A673 (cell line): ENCODE measurements at regions not wholly inside any gene's neighbourhood (a gene's known extent, or its start where the extent isn't known, plus 50 kb on each side); places are given as distances from the start of the nearest gene placed in this dataset.

Source experiments
- BruUV-seq: library from RNA; stranded (reverse); fragments of 400-500 nt; replicated peaks from 2 replicates; lab custom pipeline; 2021; lab: Mats Ljungman, UMichigan
- CTCF ChIA-PET: fragments of 300-600 bp; sonication (Branson Sonifier 250); formaldehyde crosslinking; loops from one replicate; lab custom pipeline; 2022; ENCODE audit warnings: antibody characterized with exemption; lab: Charles Lee
- POLR2A ChIA-PET: fragments of 300-600 bp; sonication (Branson Sonifier 250); formaldehyde crosslinking; loops from one replicate; lab custom pipeline; 2022; ENCODE audit warnings: antibody characterized with exemption; ENCODE audit not compliant: low non-redundant PET; lab: Charles Lee
- DNase-seq: peaks from one replicate; pipeline ENCODE4 v3.0.0-alpha.2; 2015; ENCODE audit warnings: low spot score
- H3K27ac ChIP-seq: fragments of 200-600 bp; sonication (generic); 2 replicates; pipeline ENCODE4 v1.5.1; 2016; ENCODE audit warnings: mixed run types, low read depth, mild to moderate bottlenecking, mixed read lengths, antibody characterized with exemption, low read length; ENCODE audit not compliant: poor library complexity, severe bottlenecking
- H3K27me3 ChIP-seq: fragments of 200-600 bp; sonication (generic); replicated peaks from 2 replicates; pipeline ENCODE4 v1.6.1; 2017; ENCODE audit warnings: mixed run types, low read depth, mild to moderate bottlenecking, mixed read lengths, antibody characterized with exemption, low read length; ENCODE audit not compliant: insufficient read depth, poor library complexity
- H3K36me3 ChIP-seq: fragments of 200-600 bp; sonication (generic); 2 replicates; pipeline ENCODE4 v1.6.1; 2016; ENCODE audit warnings: mixed run types, mild to moderate bottlenecking, mixed read lengths, antibody characterized with exemption, low read length; ENCODE audit not compliant: insufficient read depth, poor library complexity, severe bottlenecking
- H3K4me1 ChIP-seq: fragments of 200-600 bp; sonication (generic); 2 replicates; pipeline ENCODE4 v1.6.1; 2017; ENCODE audit warnings: mixed run types, mild to moderate bottlenecking, mixed read lengths, antibody characterized with exemption, low read length; ENCODE audit not compliant: insufficient read depth, poor library complexity, severe bottlenecking
- H3K4me3 ChIP-seq: fragments of 200-600 bp; sonication (generic); 2 replicates; pipeline ENCODE4 v1.5.1; 2016; ENCODE audit warnings: low read depth, mixed run types, mild to moderate bottlenecking, mixed read lengths, low read length; ENCODE audit not compliant: poor library complexity, severe bottlenecking
- H3K9me3 ChIP-seq: fragments of 200-600 bp; sonication (generic); 2 replicates; pipeline ENCODE4 v1.6.1; 2016; ENCODE audit warnings: mixed run types, low read depth, mild to moderate bottlenecking, mixed read lengths, antibody characterized with exemption, low read length; ENCODE audit not compliant: poor library complexity, severe bottlenecking
- CTCF ChIP-seq: fragments of 300-800, 200-600 bp; sonication (generic); conservative IDR thresholded peaks from 2 replicates; pipeline ENCODE4 v1.5.1; 2017; ENCODE audit warnings: low read depth, mild to moderate bottlenecking, antibody characterized with exemption, low read length, moderate library complexity, mixed read lengths
- EZH2 ChIP-seq: fragments of 200-600 bp; sonication (generic); IDR thresholded peaks from 2 replicates; pipeline ENCODE4 v1.6.1; 2017; ENCODE audit warnings: borderline replicate concordance, low read depth, mild to moderate bottlenecking, mixed read lengths, antibody characterized with exemption, low read length; ENCODE audit not compliant: poor library complexity, severe bottlenecking
- intact Hi-C: fragments of 100-400 bp; cut with micrococcal nuclease; formaldehyde crosslinking; loops from one replicate; pipeline ENCODE4 v1.10.0; 2022; ENCODE audit not compliant: unreplicated experiment

DNA sequence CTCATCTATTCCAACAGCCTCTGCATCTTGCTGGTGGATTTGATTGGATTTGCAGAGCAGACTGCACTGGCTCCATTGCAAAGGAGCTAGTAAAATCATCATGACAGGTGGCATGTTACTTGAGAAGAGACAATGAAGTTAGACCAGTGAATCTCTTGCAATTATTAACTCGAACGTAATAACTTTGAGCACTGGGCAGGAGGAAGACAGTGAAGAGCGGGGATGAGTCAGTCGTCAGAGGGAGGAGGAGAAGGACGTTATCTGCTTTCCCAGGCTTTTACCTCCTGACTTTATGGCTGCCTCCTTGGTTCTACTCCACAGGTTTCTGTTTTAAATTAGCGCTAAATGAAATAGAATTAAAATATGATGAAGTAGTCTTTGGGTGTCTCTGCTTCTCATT lies 257.8 kb upstream of the IPO5 start:
- ChIA-PET POLR2A (no interaction called here), CTCF (no interaction called here)
- H3K4me1 ChIP-seq: no peaks in the 10 kb centered on the region
- no peak overlapping the region for H3K27ac ChIP-seq
- no TSS peak for BruUV-seq
- no peak overlapping the region for H3K4me3 ChIP-seq
- no peaks in the 10 kb centered on the region for H3K27me3 ChIP-seq
- no peaks in the 10 kb centered on the region for H3K36me3 ChIP-seq
- DNase-seq: no peak
- H3K9me3 ChIP-seq: no peaks in the 10 kb centered on the region
- TF ChIP-seq CTCF: no peak
- no peak for TF ChIP-seq EZH2
- intact Hi-C loops: no loop called here

DNA sequence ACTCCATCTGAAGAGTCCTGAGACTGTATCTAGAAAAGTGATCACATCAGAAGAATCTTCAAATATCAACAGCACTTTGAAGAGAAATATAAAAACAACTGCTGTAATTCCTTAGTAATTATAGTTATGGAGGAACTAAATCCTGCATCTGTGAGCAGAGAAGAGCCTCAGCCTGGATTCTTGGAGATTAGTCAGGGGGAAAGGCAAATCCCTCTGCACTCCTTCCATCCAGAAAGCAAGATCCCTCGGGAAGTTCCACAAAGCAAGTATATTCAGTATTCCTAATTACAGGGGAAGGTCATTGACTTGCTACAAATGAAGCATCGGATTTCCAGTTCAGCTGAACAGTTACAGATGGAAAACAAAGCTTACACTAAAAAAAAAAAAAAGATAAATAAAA lies 256.6 kb upstream of the IPO5 start:
- CTCF ChIA-PET: no interaction called here

DNA sequence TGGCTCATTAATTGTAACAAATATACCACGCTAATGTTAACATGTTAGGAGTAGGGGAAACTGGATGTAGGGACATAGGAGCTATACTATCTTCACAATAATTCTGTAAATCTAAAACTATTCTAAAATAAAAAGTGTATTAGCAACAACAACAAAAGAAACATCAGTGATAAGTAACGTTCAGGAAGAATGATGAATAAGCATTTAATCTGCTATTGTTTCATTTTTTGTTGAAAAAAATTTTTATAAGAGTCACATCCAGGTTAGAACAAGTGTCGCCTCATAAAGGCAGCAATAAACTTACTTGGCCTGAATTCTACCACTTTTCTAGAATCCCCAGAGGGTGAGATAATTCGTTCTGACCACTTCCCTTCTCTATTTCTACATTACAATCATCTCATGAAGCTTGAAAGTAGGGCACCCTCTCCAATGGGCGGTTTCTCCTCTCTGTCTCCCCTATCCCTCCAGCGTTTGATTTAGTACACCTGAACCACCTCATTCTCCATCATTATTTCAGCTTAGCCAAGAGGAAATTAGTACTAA lies 253.1 kb upstream of the IPO5 start:
- H3K36me3 ChIP-seq: no peaks in the 10 kb centered on the region
- no peak overlapping the region for H3K4me3 ChIP-seq
- no peaks in the 10 kb centered on the region for H3K9me3 ChIP-seq
- no peak for TF ChIP-seq CTCF
- no peak for TF ChIP-seq EZH2
- POLR2A ChIA-PET: no interaction called here
- no peaks in the 10 kb centered on the region for H3K27me3 ChIP-seq
- intact Hi-C loops: no loop called here
- CTCF ChIA-PET: no interaction called here
- no TSS peak for BruUV-seq
- no peak overlapping the region for H3K27ac ChIP-seq
- no peaks in the 10 kb centered on the region for H3K4me1 ChIP-seq
- DNase-seq: no peak

More for the DNA sequence above, 256.6 kb upstream of the IPO5 start:
- Histone ChIP-seq H3K4me1 (no peaks in the 10 kb centered on the region), H3K9me3 (no peaks in the 10 kb centered on the region), H3K4me3 (no peak overlapping the region), H3K27me3 (no peaks in the 10 kb centered on the region), H3K36me3 (no peaks in the 10 kb centered on the region), H3K27ac (no peak overlapping the region)
- intact Hi-C loops: no loop called here
- TF ChIP-seq EZH2: no peak
- TF ChIP-seq CTCF: no peak
- POLR2A ChIA-PET: no interaction called here
- BruUV-seq: no TSS peak
- DNase-seq: no peak
